ENCODE measurements at regions not wholly inside any gene's neighbourhood (a gene's known extent, or its start where the extent isn't known, plus 50 kb on each side); places are given as distances from the start of the nearest gene placed in this dataset.
A peak's percentile ranks its signal among the peaks of the same experiment; 100 is the strongest.

GRCh38 chr4:135325264-135325663, 1123.7 kb upstream of the PABPC4L start:
- DNase-seq (ENCODE audit: low read depth in 2 of 2) = no peak

- DNase-seq (ENCODE audit: low read depth in 2 of 2) = no peak
These were observed 1118.1 kb upstream of the PABPC4L start for GRCh38 chr4:135319685-135320084.

GRCh38 chr4:135316266-135316779, 1114.7 kb upstream of the PABPC4L start:
- no peak for DNase-seq (ENCODE audit: low read depth in 2 of 2)

GRCh38 chr4:135290136-135290535, 1088.5 kb upstream of the PABPC4L start:
- no peak for DNase-seq (ENCODE audit: low read depth in 2 of 2)

GRCh38 chr4:135283934-135284333, 1082.3 kb upstream of the PABPC4L start:
- DNase-seq (ENCODE audit: low read depth in 2 of 2) = no peak

- DNase-seq (ENCODE audit: low read depth in 2 of 2) = no peak
These were observed 1081.1 kb upstream of the PABPC4L start for GRCh38 chr4:135282676-135283075.

GRCh38 chr4:135281230-135281629, 1079.6 kb upstream of the PABPC4L start:
- DNase-seq (ENCODE audit: low read depth in 2 of 2) = no peak

GRCh38 chr4:135277980-135278315, 1076.4 kb upstream of the PABPC4L start:
- DNase-seq (ENCODE audit: low read depth in 2 of 2) = no peak

- DNase-seq (ENCODE audit: low read depth in 2 of 2) = peak in 1 of 2 experiments; percentile 35
These were observed 1075.7 kb upstream of the PABPC4L start for GRCh38 chr4:135277068-135277979.

GRCh38 chr4:135274416-135274815, 1072.8 kb upstream of the PABPC4L start:
- no peak for DNase-seq (ENCODE audit: low read depth in 2 of 2)

GRCh38 chr4:135269125-135269890, 1067.7 kb upstream of the PABPC4L start:
- DNase-seq (ENCODE audit: low read depth in 2 of 2) = no peak

- no peak for DNase-seq (ENCODE audit: low read depth in 2 of 2)
These were observed 1066.8 kb upstream of the PABPC4L start for GRCh38 chr4:135268369-135268768.

GRCh38 chr4:135267148-135267865, 1065.7 kb upstream of the PABPC4L start:
- DNase-seq (ENCODE audit: low read depth in 2 of 2) = no peak

GRCh38 chr4:135256111-135256510, 1054.5 kb upstream of the PABPC4L start:
- peak in 1 of 2 experiments; percentile 46 for DNase-seq (ENCODE audit: low read depth in 2 of 2)

GRCh38 chr4:135250040-135250439, 1048.5 kb upstream of the PABPC4L start:
- DNase-seq (ENCODE audit: low read depth in 2 of 2) = no peak

GRCh38 chr4:135249024-135249423, 1047.4 kb upstream of the PABPC4L start:
- no peak for DNase-seq (ENCODE audit: low read depth in 2 of 2)

- DNase-seq (ENCODE audit: low read depth in 2 of 2) = peak; percentile 59 to 66
These were observed 1043.1 kb upstream of the PABPC4L start for GRCh38 chr4:135244696-135245095.

- DNase-seq (ENCODE audit: low read depth in 2 of 2) = peak; percentile 77 to 79
These were observed 1042.5 kb upstream of the PABPC4L start for GRCh38 chr4:135244056-135244455.

- DNase-seq (ENCODE audit: low read depth in 2 of 2) = no peak
These were observed 1039.2 kb upstream of the PABPC4L start for GRCh38 chr4:135240796-135241195.

- no peak for DNase-seq (ENCODE audit: low read depth in 2 of 2)
These were observed 1038.4 kb upstream of the PABPC4L start for GRCh38 chr4:135239964-135240363.

- DNase-seq (ENCODE audit: low read depth in 2 of 2) = no peak
These were observed 1037.4 kb upstream of the PABPC4L start for GRCh38 chr4:135238940-135239339.

- no peak for DNase-seq (ENCODE audit: low read depth in 2 of 2)
These were observed 1034.5 kb upstream of the PABPC4L start for GRCh38 chr4:135236048-135236447.
